ENCODE measurements at regions not wholly inside any gene's neighbourhood (a gene's known extent, or its start where the extent isn't known, plus 50 kb on each side); places are given as distances from the start of the nearest gene placed in this dataset.

DNA sequence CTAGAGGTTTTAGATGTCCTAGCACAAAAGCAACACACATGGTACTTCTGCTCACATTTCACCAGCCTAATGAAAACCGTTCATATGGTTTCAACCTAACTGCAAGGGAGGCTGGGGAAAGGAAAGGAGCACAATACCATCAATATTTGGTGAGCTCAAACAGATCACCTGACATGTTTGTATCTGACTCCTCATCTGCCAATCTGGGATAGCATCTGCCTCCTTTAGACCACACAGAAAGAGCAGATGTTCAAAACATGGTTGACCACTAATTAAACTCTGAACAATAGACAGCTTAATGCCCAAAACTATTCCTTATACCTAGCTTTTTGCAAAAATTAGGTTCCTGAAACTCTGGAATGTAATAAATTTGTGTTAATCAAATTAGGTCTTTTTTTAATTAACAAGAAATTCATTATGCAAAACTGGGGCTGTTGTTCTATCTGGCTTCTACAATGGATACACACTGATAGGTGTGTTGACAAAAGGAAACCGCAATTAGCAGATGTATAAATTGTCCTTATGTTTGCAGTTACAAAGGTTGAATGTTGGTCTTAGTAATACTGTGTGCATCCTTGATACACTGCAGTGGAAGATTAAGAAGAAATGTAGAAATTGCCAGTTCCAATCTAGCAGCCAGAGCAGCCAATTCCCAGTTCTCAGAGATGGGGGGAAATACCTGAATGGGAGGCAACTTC is 89.3 kb downstream of the DUSP6 start:
- Histone ChIP-seq H2AFZ (ENCODE audit: low read length) (no peak overlapping the region), H2BK12ac (ENCODE audit: low read length) (no peak overlapping the region), H3K9ac (ENCODE audit: low read depth, low read length, poor library complexity) (no peak overlapping the region), H3K36me3 (replicated peaks in 1 of 2; ENCODE audit: control insufficient read depth in 2 of 2, insufficient read depth in 2 of 2, low read length in 2 of 2) (no peaks in the 10 kb centered on the region), H3K14ac (ENCODE audit: low read length) (no peak overlapping the region), H2BK15ac (ENCODE audit: low read length) (no peak overlapping the region), H4K8ac (ENCODE audit: low read depth, low read length) (no peak overlapping the region), H3K79me1 (ENCODE audit: low read depth, low read length) (no peaks in the 10 kb centered on the region), H3K4ac (ENCODE audit: low read length) (no peak overlapping the region), H3K4me2 (ENCODE audit: insufficient read depth, low read length, poor library complexity, severe bottlenecking) (no peak overlapping the region), H2AK5ac (ENCODE audit: low read depth, low read length) (no peak overlapping the region), H4K91ac (ENCODE audit: low read depth, low read length, poor library complexity) (no peak overlapping the region), H3K27ac (replicated peaks; ENCODE audit: low read length) (no peak overlapping the region), H3K4me1 (ENCODE audit: control insufficient read depth in 2 of 2, insufficient read depth in 1 of 2, low read depth in 1 of 2, low read length in 2 of 2) (no peaks in the 10 kb centered on the region), H3K18ac (ENCODE audit: low read length) (no peak overlapping the region), H3K4me3 (ENCODE audit: low read length in 2 of 2) (no peak overlapping the region), H3K23ac (ENCODE audit: low read depth, low read length, poor library complexity) (no peak overlapping the region), H2BK5ac (ENCODE audit: low read length) (no peak overlapping the region), H2BK120ac (ENCODE audit: low read depth, low read length) (no peak overlapping the region), H3K9me3 (replicated peaks in 1 of 2; ENCODE audit: control insufficient read depth in 2 of 2, insufficient read depth in 1 of 2, low read depth in 1 of 2, low read length in 2 of 2) (peaks cover 0 to 4% of the 10 kb centered on the region in 2 donors), H3K27me3 (ENCODE audit: control insufficient read depth in 3 of 3, insufficient read depth in 3 of 3, low read depth in 1 of 3, low read length in 3 of 3) (no peaks in the 10 kb centered on the region)
- no CpG with 5 or more reads among the region's 2 CpGs for WGBS, 2 donors (ENCODE audit: extremely low coverage in 2 of 2, insufficient read length in 2 of 2, insufficient replicate concordance in 1 of 2)
- no peak for DNase-seq (ENCODE audit: low spot score)

DNA sequence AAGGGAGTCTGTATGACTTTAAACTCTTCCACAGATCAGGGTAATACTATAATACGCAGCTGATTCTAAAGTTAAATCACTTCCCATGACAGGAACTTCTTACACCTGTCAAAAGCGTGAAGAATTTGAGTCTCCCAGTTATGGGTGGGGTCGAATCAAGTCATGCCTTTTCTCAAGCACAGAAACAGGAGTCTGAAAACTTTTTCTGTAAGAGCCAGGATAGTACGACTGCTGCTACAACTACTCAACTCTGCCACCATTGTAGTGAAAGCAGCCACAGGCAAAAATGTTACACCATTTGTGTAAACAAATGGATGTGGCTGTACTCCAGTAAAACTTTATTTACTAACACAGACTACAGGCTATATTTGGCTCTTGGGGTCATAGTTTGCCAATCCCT is 90.3 kb downstream of the DUSP6 start:
- no peak overlapping the region for H3K4me3 ChIP-seq (ENCODE audit: low read length in 2 of 2)
- H3K23ac ChIP-seq (ENCODE audit: low read depth, low read length, poor library complexity) = no peak overlapping the region
- H2BK15ac ChIP-seq (ENCODE audit: low read length) = no peak overlapping the region
- no peak overlapping the region for H4K8ac ChIP-seq (ENCODE audit: low read depth, low read length)
- H3K14ac ChIP-seq (ENCODE audit: low read length) = no peak overlapping the region
- H3K9ac ChIP-seq (ENCODE audit: low read depth, low read length, poor library complexity) = no peak overlapping the region
- no peaks in the 10 kb centered on the region for H3K79me1 ChIP-seq (ENCODE audit: low read depth, low read length)
- no peak overlapping the region for H3K27ac ChIP-seq (replicated peaks; ENCODE audit: low read length)
- no peaks in the 10 kb centered on the region for H3K27me3 ChIP-seq (ENCODE audit: control insufficient read depth in 3 of 3, insufficient read depth in 3 of 3, low read depth in 1 of 3, low read length in 3 of 3)
- no peak overlapping the region for H2BK12ac ChIP-seq (ENCODE audit: low read length)
- H3K4me2 ChIP-seq (ENCODE audit: insufficient read depth, low read length, poor library complexity, severe bottlenecking) = no peak overlapping the region
- H2AFZ ChIP-seq (ENCODE audit: low read length) = no peak overlapping the region
- no peak overlapping the region for H2AK5ac ChIP-seq (ENCODE audit: low read depth, low read length)
- H4K91ac ChIP-seq (ENCODE audit: low read depth, low read length, poor library complexity) = no peak overlapping the region
- no peak overlapping the region for H3K4ac ChIP-seq (ENCODE audit: low read length)
- no CpG with 5 or more reads among the region's 4 CpGs for WGBS, 2 donors (ENCODE audit: extremely low coverage in 2 of 2, insufficient read length in 2 of 2, insufficient replicate concordance in 1 of 2)
- H3K9me3 ChIP-seq (replicated peaks in 1 of 2; ENCODE audit: control insufficient read depth in 2 of 2, insufficient read depth in 1 of 2, low read depth in 1 of 2, low read length in 2 of 2) = peaks cover 0 to 8% of the 10 kb centered on the region in 2 donors
- H2BK5ac ChIP-seq (ENCODE audit: low read length) = no peak overlapping the region
- H3K18ac ChIP-seq (ENCODE audit: low read length) = no peak overlapping the region
- H3K36me3 ChIP-seq (replicated peaks in 1 of 2; ENCODE audit: control insufficient read depth in 2 of 2, insufficient read depth in 2 of 2, low read length in 2 of 2) = no peaks in the 10 kb centered on the region
- no peak for DNase-seq (ENCODE audit: low spot score)
- H2BK120ac ChIP-seq (ENCODE audit: low read depth, low read length) = no peak overlapping the region
- H3K4me1 ChIP-seq (ENCODE audit: control insufficient read depth in 2 of 2, insufficient read depth in 1 of 2, low read depth in 1 of 2, low read length in 2 of 2) = no peaks in the 10 kb centered on the region

DNA sequence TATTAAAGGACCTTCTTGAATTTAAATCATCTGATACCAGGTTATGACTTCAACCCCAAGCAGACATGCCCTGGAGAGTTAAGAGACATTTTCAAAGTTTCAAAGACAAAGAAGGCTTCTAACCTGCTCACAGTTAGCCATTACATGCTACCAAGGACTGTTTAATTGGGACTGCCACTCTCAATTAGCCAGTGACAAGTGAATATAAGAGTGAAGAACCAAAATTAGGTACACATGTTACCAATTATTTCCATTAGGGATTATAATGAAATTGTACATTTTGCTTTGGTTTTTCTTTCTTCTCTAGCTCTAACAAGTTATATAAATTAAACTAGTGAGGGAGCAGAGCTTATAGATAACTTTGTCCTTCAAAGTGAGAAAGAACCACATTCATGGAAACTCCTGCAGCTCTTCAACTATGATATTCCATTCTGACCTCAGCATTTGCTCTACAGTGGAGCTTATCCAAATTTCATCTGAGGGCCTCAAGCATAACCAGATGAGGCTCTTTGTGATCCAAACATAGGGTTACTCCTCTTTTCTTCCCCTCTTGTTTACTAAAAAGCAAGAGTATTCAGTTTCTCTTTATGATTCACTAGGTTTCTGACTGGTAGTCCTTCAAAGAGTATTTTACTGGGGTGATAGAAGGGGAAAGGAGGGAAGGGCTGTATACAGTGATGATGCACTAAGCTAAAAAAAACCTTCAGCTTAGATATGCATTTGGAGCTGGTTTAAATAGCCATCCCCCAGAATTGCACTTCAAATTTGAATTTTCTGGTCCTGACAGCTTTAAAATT is 91.3 kb downstream of the DUSP6 start:
- H3K4me3 ChIP-seq (ENCODE audit: low read length in 2 of 2) = no peak overlapping the region
- H3K27ac ChIP-seq (replicated peaks; ENCODE audit: low read length) = no peak overlapping the region
- no peak overlapping the region for H2AK5ac ChIP-seq (ENCODE audit: low read depth, low read length)
- H3K9ac ChIP-seq (ENCODE audit: low read depth, low read length, poor library complexity) = no peak overlapping the region
- no peak overlapping the region for H2BK12ac ChIP-seq (ENCODE audit: low read length)
- no peaks in the 10 kb centered on the region for H3K27me3 ChIP-seq (ENCODE audit: control insufficient read depth in 3 of 3, insufficient read depth in 3 of 3, low read depth in 1 of 3, low read length in 3 of 3)
- H2BK5ac ChIP-seq (ENCODE audit: low read length) = no peak overlapping the region
- H3K14ac ChIP-seq (ENCODE audit: low read length) = no peak overlapping the region
- no peak overlapping the region for H4K8ac ChIP-seq (ENCODE audit: low read depth, low read length)
- H3K4me2 ChIP-seq (ENCODE audit: insufficient read depth, low read length, poor library complexity, severe bottlenecking) = no peak overlapping the region
- no peaks in the 10 kb centered on the region for H3K4me1 ChIP-seq (ENCODE audit: control insufficient read depth in 2 of 2, insufficient read depth in 1 of 2, low read depth in 1 of 2, low read length in 2 of 2)
- no peaks in the 10 kb centered on the region for H3K36me3 ChIP-seq (replicated peaks in 1 of 2; ENCODE audit: control insufficient read depth in 2 of 2, insufficient read depth in 2 of 2, low read length in 2 of 2)
- no peak overlapping the region for H2BK15ac ChIP-seq (ENCODE audit: low read length)
- peaks cover 0 to 8% of the 10 kb centered on the region in 2 donors for H3K9me3 ChIP-seq (replicated peaks in 1 of 2; ENCODE audit: control insufficient read depth in 2 of 2, insufficient read depth in 1 of 2, low read depth in 1 of 2, low read length in 2 of 2)
- no peak overlapping the region for H4K91ac ChIP-seq (ENCODE audit: low read depth, low read length, poor library complexity)
- no peak overlapping the region for H3K4ac ChIP-seq (ENCODE audit: low read length)
- H3K18ac ChIP-seq (ENCODE audit: low read length) = no peak overlapping the region
- H3K79me1 ChIP-seq (ENCODE audit: low read depth, low read length) = no peaks in the 10 kb centered on the region
- DNase-seq (ENCODE audit: low spot score) = no peak
- H2BK120ac ChIP-seq (ENCODE audit: low read depth, low read length) = no peak overlapping the region
- no peak overlapping the region for H2AFZ ChIP-seq (ENCODE audit: low read length)
- H3K23ac ChIP-seq (ENCODE audit: low read depth, low read length, poor library complexity) = no peak overlapping the region

DNA sequence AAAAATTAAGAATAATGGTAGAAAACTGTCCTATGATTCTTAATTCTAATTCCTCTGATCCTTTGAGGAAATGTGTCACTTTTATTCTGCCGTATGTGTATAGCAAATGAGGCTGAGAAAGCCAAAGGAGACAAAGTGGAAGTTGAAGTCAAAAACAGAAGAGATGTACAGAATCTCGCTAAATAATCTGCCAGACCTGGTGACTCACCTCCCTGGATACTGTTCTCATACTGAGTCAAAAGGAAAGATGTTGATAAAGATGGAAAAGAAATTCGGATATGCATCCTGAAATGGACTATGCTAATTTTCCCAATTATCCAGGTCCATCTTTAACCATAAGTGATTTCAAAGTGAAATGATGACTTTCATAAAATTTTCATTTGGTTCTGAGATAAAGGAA is 92.5 kb downstream of the DUSP6 start:
- Histone ChIP-seq H3K36me3 (replicated peaks in 1 of 2; ENCODE audit: control insufficient read depth in 2 of 2, insufficient read depth in 2 of 2, low read length in 2 of 2) (no peaks in the 10 kb centered on the region), H2BK12ac (ENCODE audit: low read length) (no peak overlapping the region)

More for the DNA sequence above, 92.5 kb downstream of the DUSP6 start:
- Histone ChIP-seq H3K27ac (replicated peaks; ENCODE audit: low read length) (no peak overlapping the region), H3K4me1 (ENCODE audit: control insufficient read depth in 2 of 2, insufficient read depth in 1 of 2, low read depth in 1 of 2, low read length in 2 of 2) (no peaks in the 10 kb centered on the region), H3K4ac (ENCODE audit: low read length) (no peak overlapping the region), H2AK5ac (ENCODE audit: low read depth, low read length) (no peak overlapping the region), H3K4me3 (ENCODE audit: low read length in 2 of 2) (no peak overlapping the region), H2AFZ (ENCODE audit: low read length) (no peak overlapping the region), H3K9ac (ENCODE audit: low read depth, low read length, poor library complexity) (no peak overlapping the region), H2BK15ac (ENCODE audit: low read length) (no peak overlapping the region), H3K9me3 (replicated peaks in 1 of 2; ENCODE audit: control insufficient read depth in 2 of 2, insufficient read depth in 1 of 2, low read depth in 1 of 2, low read length in 2 of 2) (peaks cover 0 to 10% of the 10 kb centered on the region in 2 donors), H3K18ac (ENCODE audit: low read length) (no peak overlapping the region), H3K14ac (ENCODE audit: low read length) (no peak overlapping the region), H4K8ac (ENCODE audit: low read depth, low read length) (no peak overlapping the region), H4K91ac (ENCODE audit: low read depth, low read length, poor library complexity) (no peak overlapping the region), H3K27me3 (ENCODE audit: control insufficient read depth in 3 of 3, insufficient read depth in 3 of 3, low read depth in 1 of 3, low read length in 3 of 3) (no peaks in the 10 kb centered on the region), H3K4me2 (ENCODE audit: insufficient read depth, low read length, poor library complexity, severe bottlenecking) (no peak overlapping the region), H3K79me1 (ENCODE audit: low read depth, low read length) (no peaks in the 10 kb centered on the region), H2BK5ac (ENCODE audit: low read length) (no peak overlapping the region), H3K23ac (ENCODE audit: low read depth, low read length, poor library complexity) (no peak overlapping the region), H2BK120ac (ENCODE audit: low read depth, low read length) (no peak overlapping the region)
- no peak for DNase-seq (ENCODE audit: low spot score)
- WGBS, 2 donors (ENCODE audit: extremely low coverage in 2 of 2, insufficient read length in 2 of 2, insufficient replicate concordance in 1 of 2) = no CpG with 5 or more reads among the region's 3 CpGs

Measured in neuronal stem cell (in vitro differentiated cells).